PC-3 (cell line): ENCODE measurements at regions not wholly inside any gene's neighbourhood (a gene's known extent, or its start where the extent isn't known, plus 50 kb on each side); places are given as distances from the start of the nearest gene placed in this dataset.

Experiments
- EZH2 ChIP-seq: fragments of 300-600 bp; sonication (generic); IDR thresholded peaks from one replicate; pipeline ENCODE4 v1.6.1; 2017; ENCODE audit warnings: antibody characterized with exemption, mild to moderate bottlenecking, low read length; ENCODE audit not compliant: unreplicated experiment
- EZH2phosphoT487 ChIP-seq: fragments of 300-600 bp; sonication (generic); IDR thresholded peaks from 2 replicates; pipeline ENCODE4 v1.6.1; 2018; ENCODE audit warnings: mild to moderate bottlenecking, antibody characterized with exemption, low read length, borderline replicate concordance
- TF ChIP-seq, protein P1 (sequence below): fragments of 300-600 bp; sonication (generic); conservative IDR thresholded peaks from 2 replicates; pipeline ENCODE4 v1.5.1; 2017; ENCODE audit warnings: antibody characterized with exemption, low read depth, mild to moderate bottlenecking, low read length

DNA sequence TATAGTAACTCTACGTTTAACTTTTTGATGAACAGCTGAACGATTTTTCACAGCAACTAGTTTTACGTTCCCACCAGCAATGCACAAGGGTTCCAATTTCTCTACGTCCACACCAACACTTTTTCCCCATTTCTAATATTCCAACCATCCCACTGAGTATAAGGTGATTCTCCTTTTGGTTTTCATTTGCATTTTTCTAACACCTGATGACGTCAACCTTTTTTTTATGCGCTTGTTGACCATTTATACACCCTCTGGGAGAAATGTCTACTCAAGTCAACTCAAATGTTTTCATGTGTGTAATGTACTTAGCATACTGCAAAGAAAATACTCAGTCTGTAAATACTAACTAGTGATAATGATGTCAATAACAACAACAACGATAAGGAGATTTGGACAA lies 177.2 kb upstream of the TENM3 start:
- TF ChIP-seq, protein P1, sequence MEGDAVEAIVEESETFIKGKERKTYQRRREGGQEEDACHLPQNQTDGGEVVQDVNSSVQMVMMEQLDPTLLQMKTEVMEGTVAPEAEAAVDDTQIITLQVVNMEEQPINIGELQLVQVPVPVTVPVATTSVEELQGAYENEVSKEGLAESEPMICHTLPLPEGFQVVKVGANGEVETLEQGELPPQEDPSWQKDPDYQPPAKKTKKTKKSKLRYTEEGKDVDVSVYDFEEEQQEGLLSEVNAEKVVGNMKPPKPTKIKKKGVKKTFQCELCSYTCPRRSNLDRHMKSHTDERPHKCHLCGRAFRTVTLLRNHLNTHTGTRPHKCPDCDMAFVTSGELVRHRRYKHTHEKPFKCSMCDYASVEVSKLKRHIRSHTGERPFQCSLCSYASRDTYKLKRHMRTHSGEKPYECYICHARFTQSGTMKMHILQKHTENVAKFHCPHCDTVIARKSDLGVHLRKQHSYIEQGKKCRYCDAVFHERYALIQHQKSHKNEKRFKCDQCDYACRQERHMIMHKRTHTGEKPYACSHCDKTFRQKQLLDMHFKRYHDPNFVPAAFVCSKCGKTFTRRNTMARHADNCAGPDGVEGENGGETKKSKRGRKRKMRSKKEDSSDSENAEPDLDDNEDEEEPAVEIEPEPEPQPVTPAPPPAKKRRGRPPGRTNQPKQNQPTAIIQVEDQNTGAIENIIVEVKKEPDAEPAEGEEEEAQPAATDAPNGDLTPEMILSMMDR: no peak
- TF ChIP-seq EZH2phosphoT487: no peak
- TF ChIP-seq EZH2: no peak
